Chondrocyte (in vitro differentiated cells): ENCODE measurements at regions not wholly inside any gene's neighbourhood (a gene's known extent, or its start where the extent isn't known, plus 50 kb on each side); places are given as distances from the start of the nearest gene placed in this dataset.

Source experiments
- DNase-seq: peaks from one replicate; pipeline ENCODE4 v3.0.0; 2021; ENCODE audit warnings: mixed read lengths, low spot score
- H3K27ac Mint-ChIP-seq: one replicate; pipeline ENCODE4 v1.8.0; 2021; ENCODE audit warnings: mild to moderate bottlenecking, moderate library complexity, mixed read lengths; ENCODE audit not compliant: unreplicated experiment
- H3K27me3 Mint-ChIP-seq: 2 replicates; pipeline ENCODE4 v1.8.0; 2021; ENCODE audit warnings: low read depth, mixed read lengths
- H3K36me3 Mint-ChIP-seq: 2 replicates; pipeline ENCODE4 v1.8.0; 2021; ENCODE audit warnings: low read depth, mixed read lengths
- H3K4me1 Mint-ChIP-seq: 2 replicates; pipeline ENCODE4 v1.8.0; 2021; ENCODE audit warnings: low read depth, mild to moderate bottlenecking, mixed read lengths
- H3K4me3 Mint-ChIP-seq: one replicate; pipeline ENCODE4 v1.8.0; 2021; ENCODE audit warnings: mild to moderate bottlenecking, moderate library complexity, mixed read lengths; ENCODE audit not compliant: unreplicated experiment
- H3K9me3 Mint-ChIP-seq: 2 replicates; pipeline ENCODE4 v1.8.0; 2021; ENCODE audit warnings: low read depth, mixed read lengths
- CTCF ChIP-seq: fragments of 200-600 bp; sonication (generic); IDR thresholded peaks from 2 replicates; pipeline ENCODE4 v1.5.0; 2021; ENCODE audit warnings: antibody characterized with exemption, mild to moderate bottlenecking, moderate library complexity

DNA sequence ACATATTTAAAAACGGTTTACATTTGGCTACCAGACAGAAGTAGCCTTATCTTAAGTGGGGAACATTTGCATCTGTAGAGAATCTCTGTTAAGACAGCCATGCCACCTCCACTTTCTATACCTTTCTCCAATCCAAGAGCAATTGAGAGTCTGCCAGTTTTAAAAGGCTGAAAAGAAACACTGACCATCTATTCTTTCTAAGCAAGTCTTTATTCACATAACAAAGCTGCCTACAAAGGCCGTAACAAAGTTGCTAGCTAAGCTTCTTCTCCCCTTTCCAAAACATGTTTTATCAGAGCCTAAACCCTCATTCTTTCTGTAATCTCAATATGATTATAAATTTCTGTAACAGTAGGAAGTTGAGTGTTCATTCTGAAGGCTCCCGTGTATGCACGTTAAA, 1078.3 kb downstream of the NCAM2 start:
- no peak for TF ChIP-seq CTCF
- Mint-ChIP-seq H3K4me1 (no peaks in the 10 kb centered on the region), H3K27me3 (peaks cover 2% of the 10 kb centered on the region), H3K27ac (no peak overlapping the region), H3K4me3 (no peak overlapping the region), H3K36me3 (no peaks in the 10 kb centered on the region), H3K9me3 (peaks cover 6% of the 10 kb centered on the region)
- DNase-seq = no peak

GRCh38 chr21:22083899-22084298, 1085.7 kb downstream of the NCAM2 start:
- no peaks in the 10 kb centered on the region for H3K27me3 Mint-ChIP-seq
- H3K27ac Mint-ChIP-seq = no peak overlapping the region
- H3K36me3 Mint-ChIP-seq = no peaks in the 10 kb centered on the region
- no peaks in the 10 kb centered on the region for H3K4me1 Mint-ChIP-seq
- peaks cover 11% of the 10 kb centered on the region for H3K9me3 Mint-ChIP-seq
- no peak for DNase-seq
- H3K4me3 Mint-ChIP-seq = no peak overlapping the region
- TF ChIP-seq CTCF = no peak

DNA sequence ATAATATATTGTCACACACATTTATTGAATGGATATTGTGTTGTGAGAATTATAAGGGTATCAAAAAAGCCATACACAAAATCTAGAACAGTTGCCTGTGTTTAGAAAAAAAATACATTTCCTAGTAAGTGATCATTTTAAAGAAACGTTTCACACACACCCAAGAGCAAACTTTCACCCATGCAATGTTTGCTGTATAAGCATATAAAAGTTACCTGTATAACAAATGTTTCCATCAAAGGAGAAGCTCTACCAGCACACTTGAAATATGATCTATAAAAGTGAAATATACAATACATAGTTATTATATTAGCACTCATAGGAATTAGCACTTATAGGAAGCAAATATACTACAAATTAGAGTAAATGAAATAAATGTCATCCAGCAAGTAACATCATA, 1098.1 kb downstream of the NCAM2 start:
- no peak for DNase-seq
- Mint-ChIP-seq H3K27ac (no peak overlapping the region), H3K9me3 (peaks cover 3% of the 10 kb centered on the region), H3K27me3 (no peaks in the 10 kb centered on the region), H3K4me3 (no peak overlapping the region), H3K36me3 (no peaks in the 10 kb centered on the region), H3K4me1 (no peaks in the 10 kb centered on the region)
- TF ChIP-seq CTCF = no peak

GRCh38 chr21:22106720-22107410, 1108.7 kb downstream of the NCAM2 start:
- DNase-seq = no peak
- H3K27me3 Mint-ChIP-seq = no peaks in the 10 kb centered on the region
- no peak overlapping the region for H3K27ac Mint-ChIP-seq
- H3K9me3 Mint-ChIP-seq = peaks cover 16% of the 10 kb centered on the region
- no peaks in the 10 kb centered on the region for H3K36me3 Mint-ChIP-seq
- H3K4me3 Mint-ChIP-seq = no peak overlapping the region
- TF ChIP-seq CTCF = no peak
- no peaks in the 10 kb centered on the region for H3K4me1 Mint-ChIP-seq

GRCh38 chr21:22115746-22116145, 1117.5 kb downstream of the NCAM2 start:
- H3K9me3 Mint-ChIP-seq = peaks cover 2% of the 10 kb centered on the region
- no peak overlapping the region for H3K4me3 Mint-ChIP-seq

More at GRCh38 chr21:22115746-22116145, 1117.5 kb downstream of the NCAM2 start:
- H3K4me1 Mint-ChIP-seq = no peaks in the 10 kb centered on the region
- H3K27me3 Mint-ChIP-seq = no peaks in the 10 kb centered on the region
- DNase-seq = no peak
- no peak overlapping the region for H3K27ac Mint-ChIP-seq
- H3K36me3 Mint-ChIP-seq = no peaks in the 10 kb centered on the region
- TF ChIP-seq CTCF = no peak
